Endothelial cell of umbilical vein (primary cell): ENCODE measurements at regions not wholly inside any gene's neighbourhood (a gene's known extent, or its start where the extent isn't known, plus 50 kb on each side); places are given as distances from the start of the nearest gene placed in this dataset.

ENCODE experiments used
- BruUV-seq: library from RNA; stranded (reverse); fragments of 400-500 nt; replicated peaks from 2 replicates; lab custom pipeline; 2021; lab: Mats Ljungman, UMichigan
- CTCF ChIA-PET: fragments of 300-600, 350-600 bp; sonication (Branson Sonifier 250); formaldehyde crosslinking; loops from one replicate; lab custom pipeline; 2021; ENCODE audit warnings: antibody characterized with exemption, inconsistent platforms; lab: Charles Lee
- POLR2A ChIA-PET: fragments of 300-600, 350-600 bp; sonication (Branson Sonifier 250); formaldehyde crosslinking; loops from one replicate; lab custom pipeline; 2021; ENCODE audit warnings: antibody characterized with exemption, inconsistent platforms; lab: Charles Lee
- DNase-seq: peaks from one replicate; pipeline ENCODE4 v3.0.0-alpha.2; 2011; ENCODE audit warnings: low read depth, low spot score
- FAIRE-seq: peaks from 2 replicates; lab custom pipeline; 2011; peaks lifted over from hg19 to GRCh38; lab: Jason Lieb, UNC
- H2AFZ ChIP-seq: 2 replicates; pipeline ENCODE4 v1.6.0; 2012; ENCODE audit warnings: low read depth, low read length, control low read depth, inconsistent platforms
- H3K27ac ChIP-seq: 2 replicates; pipeline ENCODE4 v1.5.1; 2011; ENCODE audit warnings: low read depth, mild to moderate bottlenecking, control low read depth, low read length, moderate library complexity; ENCODE audit not compliant: insufficient read depth
- H3K27me3 ChIP-seq, 2 experiments: 2 replicates each; pipeline versions ENCODE4 v1.6.0 to v1.6.1; 2011; ENCODE audit warnings: low read length in 2 of 2, mixed read lengths in 1 of 2; ENCODE audit not compliant: control insufficient read depth in 2 of 2, insufficient read depth in 2 of 2
- H3K36me3 ChIP-seq, 2 experiments: 2 replicates in 1 of 2; 3 replicates in 1 of 2; pipeline ENCODE4 v1.5.1; 2011; ENCODE audit warnings: low read length in 2 of 2, mild to moderate bottlenecking in 1 of 2, moderate library complexity in 1 of 2; ENCODE audit not compliant: control insufficient read depth in 2 of 2, insufficient read depth in 2 of 2; ENCODE audit errors: extremely low read depth in 1 of 2
- H3K4me1 ChIP-seq: 3 replicates; pipeline ENCODE4 v1.5.1; 2011; ENCODE audit warnings: mild to moderate bottlenecking, low read length; ENCODE audit not compliant: control insufficient read depth, insufficient read depth; ENCODE audit errors: extremely low read depth
- H3K4me2 ChIP-seq: 2 replicates; pipeline ENCODE4 v1.6.1; 2011; ENCODE audit warnings: low read length, control low read depth, mixed read lengths; ENCODE audit not compliant: insufficient read depth
- H3K4me3 ChIP-seq, 3 experiments: fragments of 200-600 bp in 1 of 3; sonication (generic), shearing (Covaris generic) in 1 of 3; replicated peaks in 1 of 3; 2 replicates each; pipeline ENCODE4 v1.5.1; 2011 to 2016; ENCODE audit warnings: control low read depth in 3 of 3, low read length in 3 of 3, mild to moderate bottlenecking in 2 of 3, inconsistent platforms in 1 of 3, low read depth in 1 of 3, moderate library complexity in 1 of 3; ENCODE audit not compliant: insufficient read depth in 1 of 3
- H3K79me2 ChIP-seq: 2 replicates; pipeline ENCODE4 v1.6.0; 2012; ENCODE audit warnings: low read length, inconsistent platforms; ENCODE audit not compliant: control insufficient read depth, insufficient read depth
- H3K9ac ChIP-seq: replicated peaks from 2 replicates; pipeline ENCODE3; 2011; ENCODE audit warnings: low read length, control low read depth; ENCODE audit not compliant: insufficient read depth; ENCODE audit errors: extremely low read depth
- H3K9me1 ChIP-seq: replicated peaks from 3 replicates; pipeline ENCODE4 v1.6.0; 2011; ENCODE audit warnings: mild to moderate bottlenecking, low read length; ENCODE audit not compliant: control insufficient read depth, insufficient read depth; ENCODE audit errors: extremely low read depth
- H3K9me3 ChIP-seq: replicated peaks from 2 replicates; pipeline ENCODE4 v1.5.1; 2012; ENCODE audit warnings: low read length, inconsistent platforms; ENCODE audit not compliant: control insufficient read depth, insufficient read depth
- H4K20me1 ChIP-seq: replicated peaks from 2 replicates; pipeline ENCODE3; 2011; ENCODE audit warnings: mild to moderate bottlenecking, low read length; ENCODE audit not compliant: control insufficient read depth, insufficient read depth; ENCODE audit errors: extremely low read depth
- CTCF ChIP-seq, 2 donors: IDR thresholded peaks; 1 replicate in 1 of 2; 2 replicates in 1 of 2; pipeline ENCODE4 v1.5.1; 2011; ENCODE audit warnings: low read length in 2 of 2, mild to moderate bottlenecking in 2 of 2, moderate library complexity in 2 of 2, control low read depth in 1 of 2, inconsistent platforms in 1 of 2, low read depth in 1 of 2; ENCODE audit not compliant: insufficient read depth in 1 of 2; ENCODE audit errors: extremely low read depth in 1 of 2
- GATA2 ChIP-seq: IDR thresholded peaks from 2 replicates; pipeline ENCODE4 v1.7.0; 2011; ENCODE audit warnings: low read depth, mild to moderate bottlenecking, moderate library complexity, mixed read lengths, low read length; ENCODE audit not compliant: insufficient read length, insufficient read depth
- JUN ChIP-seq: IDR thresholded peaks from 2 replicates; pipeline ENCODE4 v1.6.1; 2011; ENCODE audit warnings: borderline replicate concordance, low read depth; ENCODE audit not compliant: insufficient read length, insufficient read depth
- MAX ChIP-seq: IDR thresholded peaks from 2 replicates; pipeline ENCODE4 v1.6.1; 2011; ENCODE audit not compliant: insufficient read depth, insufficient read length
- MYC ChIP-seq: IDR thresholded peaks from one replicate; pipeline ENCODE4 v1.6.1; 2011; ENCODE audit warnings: mild to moderate bottlenecking, low read depth, low read length
- POLR2A ChIP-seq: IDR thresholded peaks from 2 replicates; pipeline ENCODE4 v1.6.1; 2012; ENCODE audit warnings: low read depth, mild to moderate bottlenecking, control low read depth, low read length
- dilution Hi-C: fragments of 300-500 bp; cut with MboI; formaldehyde crosslinking; loops from one replicate; pipeline ENCODE4 v1.15.0; 2019; ENCODE audit warnings: low sequenced_read_pairs; ENCODE audit not compliant: extremely low pct_ligation_motif_present
- intact Hi-C: fragments of 100-400 bp; cut with micrococcal nuclease; formaldehyde crosslinking; loops from one replicate; pipeline ENCODE4 v1.10.0; 2022

GRCh38 chr9:113795811-113796392 lies 80.2 kb upstream of the ZNF618 start:
- H3K4me1 ChIP-seq = no peaks in the 10 kb centered on the region
- no peak overlapping the region for H3K9ac ChIP-seq
- no peaks in the 10 kb centered on the region for H4K20me1 ChIP-seq
- POLR2A ChIA-PET = no interaction called here
- no peaks in the 10 kb centered on the region for H3K9me1 ChIP-seq
- intact Hi-C loops (no loop called here), dilution Hi-C loops (no loop called here)
- TF ChIP-seq MYC = no peak
- peak; percentile 7 for TF ChIP-seq GATA2
- no peak for FAIRE-seq
- H2AFZ ChIP-seq = no peak overlapping the region
- no peak overlapping the region for H3K4me3 ChIP-seq
- H3K79me2 ChIP-seq = no peaks in the 10 kb centered on the region
- H3K36me3 ChIP-seq = no peaks in the 10 kb centered on the region
- H3K9me3 ChIP-seq = no peaks in the 10 kb centered on the region
- no peak for DNase-seq
- peaks cover 2 to 14% of the 10 kb centered on the region in 2 experiments for H3K27me3 ChIP-seq
- H3K4me2 ChIP-seq = no peak overlapping the region
- no peak overlapping the region for H3K27ac ChIP-seq
- CTCF ChIA-PET = no interaction called here
- no TSS peak for BruUV-seq

- H3K27me3 ChIP-seq = peaks cover 2 to 13% of the 10 kb centered on the region in 2 experiments
Observed at GRCh38 chr9:113796646-113797426, 79.3 kb upstream of the ZNF618 start.

More at GRCh38 chr9:113796646-113797426, 79.3 kb upstream of the ZNF618 start:
- TF ChIP-seq JUN = no peak
- no peak for TF ChIP-seq CTCF (IDR thresholded peaks at IDR 0.05; ENCODE audit: extremely low read depth in 1 of 2, insufficient read depth in 1 of 2, low read depth in 1 of 2, low read length in 2 of 2)
- TF ChIP-seq MAX = no peak
- TF ChIP-seq POLR2A = no peak
- BruUV-seq = no TSS peak
- H3K9ac ChIP-seq = no peak overlapping the region
- no peak overlapping the region for H3K4me2 ChIP-seq
- H3K4me1 ChIP-seq = no peaks in the 10 kb centered on the region
- dilution Hi-C loops (no loop called here), intact Hi-C loops (no loop called here)
- no peaks in the 10 kb centered on the region for H3K9me1 ChIP-seq
- DNase-seq (no peak), FAIRE-seq (no peak)
- H3K36me3 ChIP-seq = no peaks in the 10 kb centered on the region
- no peaks in the 10 kb centered on the region for H3K9me3 ChIP-seq
- H3K4me3 ChIP-seq = no peak overlapping the region
- H3K27ac ChIP-seq = no peak overlapping the region
- no peaks in the 10 kb centered on the region for H3K79me2 ChIP-seq
- POLR2A ChIA-PET = no interaction called here
- CTCF ChIA-PET = no interaction called here
- H4K20me1 ChIP-seq = no peaks in the 10 kb centered on the region
- no peak overlapping the region for H2AFZ ChIP-seq
